Type B pancreatic cell (in vitro differentiated cells): ENCODE measurements at regions not wholly inside any gene's neighbourhood (a gene's known extent, or its start where the extent isn't known, plus 50 kb on each side); places are given as distances from the start of the nearest gene placed in this dataset.

Experiments used
- DNase-seq: peaks from one replicate; pipeline ENCODE4 v3.0.0; 2021; ENCODE audit warnings: mixed read lengths; ENCODE audit not compliant: unreplicated experiment; ENCODE audit errors: extremely low spot score
- H3K27ac Mint-ChIP-seq: 2 replicates; pipeline ENCODE4 v1.8.0; 2021; ENCODE audit warnings: mild to moderate bottlenecking, mixed read lengths
- H3K27me3 Mint-ChIP-seq: 2 replicates; pipeline ENCODE4 v1.8.0; 2021; ENCODE audit warnings: mixed read lengths
- H3K36me3 Mint-ChIP-seq: 2 replicates; pipeline ENCODE4 v1.8.0; 2021; ENCODE audit warnings: mixed read lengths
- H3K4me1 Mint-ChIP-seq: one replicate; pipeline ENCODE4 v1.8.0; 2021; ENCODE audit warnings: mixed read lengths; ENCODE audit not compliant: unreplicated experiment
- H3K4me3 Mint-ChIP-seq: 2 replicates; pipeline ENCODE4 v1.8.0; 2021; ENCODE audit warnings: mild to moderate bottlenecking, mixed read lengths
- H3K9me3 Mint-ChIP-seq: 2 replicates; pipeline ENCODE4 v1.8.0; 2021; ENCODE audit warnings: mixed read lengths
- CTCF ChIP-seq: fragments of 200-600 bp; sonication (generic); conservative IDR thresholded peaks from 2 replicates; pipeline ENCODE4 v1.5.0; 2021; ENCODE audit warnings: antibody characterized with exemption, mild to moderate bottlenecking

- peaks cover 2% of the 10 kb centered on the region for H3K9me3 Mint-ChIP-seq
- peaks cover 32% of the 10 kb centered on the region for H3K4me1 Mint-ChIP-seq
- H3K4me3 Mint-ChIP-seq: peak overlapping the region; percentile 68
- H3K36me3 Mint-ChIP-seq: peaks cover 5% of the 10 kb centered on the region
- DNase-seq: no peak
- no peaks in the 10 kb centered on the region for H3K27me3 Mint-ChIP-seq
- no peak for TF ChIP-seq CTCF
- peak overlapping the region; percentile 67 for H3K27ac Mint-ChIP-seq
These were observed 155.0 kb upstream of the JARID2 start for GRCh38 chr6:15090745-15091384.

GRCh38 chr6:15096894-15097837 is 148.7 kb upstream of the JARID2 start:
- no peak for TF ChIP-seq CTCF
- no peak for DNase-seq
- peaks cover 5% of the 10 kb centered on the region for H3K4me1 Mint-ChIP-seq
- no peak overlapping the region for H3K4me3 Mint-ChIP-seq
- no peaks in the 10 kb centered on the region for H3K27me3 Mint-ChIP-seq
- no peak overlapping the region for H3K27ac Mint-ChIP-seq
- peaks cover 4% of the 10 kb centered on the region for H3K9me3 Mint-ChIP-seq
- H3K36me3 Mint-ChIP-seq: no peaks in the 10 kb centered on the region

- Mint-ChIP-seq H3K9me3 (peaks cover 4% of the 10 kb centered on the region), H3K27ac (no peak overlapping the region), H3K4me3 (no peak overlapping the region), H3K36me3 (no peaks in the 10 kb centered on the region), H3K27me3 (no peaks in the 10 kb centered on the region), H3K4me1 (no peaks in the 10 kb centered on the region)
- DNase-seq: no peak
- TF ChIP-seq CTCF: no peak
These were observed 144.7 kb upstream of the JARID2 start for GRCh38 chr6:15101130-15101529.

- Mint-ChIP-seq H3K4me1 (peaks cover 8% of the 10 kb centered on the region), H3K9me3 (peaks cover 10% of the 10 kb centered on the region), H3K27ac (no peak overlapping the region), H3K4me3 (no peak overlapping the region), H3K36me3 (no peaks in the 10 kb centered on the region), H3K27me3 (no peaks in the 10 kb centered on the region)
- no peak for TF ChIP-seq CTCF
- no peak for DNase-seq
These were observed 143.6 kb upstream of the JARID2 start for GRCh38 chr6:15102241-15102640.

- Mint-ChIP-seq H3K9me3 (peaks cover 10% of the 10 kb centered on the region), H3K27ac (peak overlapping the region; percentile 5), H3K4me3 (no peak overlapping the region), H3K36me3 (no peaks in the 10 kb centered on the region), H3K27me3 (no peaks in the 10 kb centered on the region), H3K4me1 (peaks cover 24% of the 10 kb centered on the region)
- TF ChIP-seq CTCF: no peak
- DNase-seq: no peak
These were observed 138.8 kb upstream of the JARID2 start for GRCh38 chr6:15106958-15107643.
